ENCODE measurements at regions not wholly inside any gene's neighbourhood (a gene's known extent, or its start where the extent isn't known, plus 50 kb on each side); places are given as distances from the start of the nearest gene placed in this dataset.

DNA sequence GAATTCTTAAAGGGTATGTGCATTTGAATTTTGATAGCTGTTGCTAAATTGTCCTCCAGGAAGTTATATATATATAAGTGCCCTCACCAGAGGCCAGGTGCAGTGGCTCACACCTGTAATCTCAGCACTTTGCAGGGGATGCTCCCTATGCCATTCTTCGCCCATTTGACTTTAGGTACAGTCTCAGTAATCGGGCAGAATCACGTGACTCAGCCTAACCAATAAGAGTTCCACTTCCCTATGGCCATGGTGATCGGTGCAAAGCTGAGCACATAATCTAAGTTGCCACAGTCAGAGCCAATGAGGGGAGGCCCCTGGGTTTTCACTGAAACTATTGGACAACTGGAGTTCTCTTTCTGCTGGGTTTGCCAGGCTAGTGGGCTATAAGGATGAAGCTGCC lies 274.6 kb upstream of the TBX3 start:
- DNase-seq: no peak

DNA sequence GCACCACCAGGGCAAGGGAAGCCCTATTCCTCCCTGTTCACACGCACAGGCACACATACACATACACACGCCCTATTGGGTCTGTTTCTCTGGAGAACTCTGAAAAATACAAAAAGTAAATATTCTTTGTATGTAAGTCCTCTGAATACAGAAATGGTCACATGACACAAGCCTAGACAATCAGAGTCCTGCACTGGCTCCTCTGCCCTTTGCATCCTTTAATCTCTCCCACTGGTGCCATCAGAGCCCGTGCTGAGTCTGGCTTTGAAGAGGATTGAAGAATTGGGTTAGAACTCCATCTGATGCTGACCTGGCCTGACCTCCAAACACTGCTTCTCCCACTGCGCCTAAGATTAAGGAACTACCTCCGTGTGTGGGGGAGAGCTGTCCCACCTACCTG lies 273.2 kb upstream of the TBX3 start:
- no peak for DNase-seq

DNA sequence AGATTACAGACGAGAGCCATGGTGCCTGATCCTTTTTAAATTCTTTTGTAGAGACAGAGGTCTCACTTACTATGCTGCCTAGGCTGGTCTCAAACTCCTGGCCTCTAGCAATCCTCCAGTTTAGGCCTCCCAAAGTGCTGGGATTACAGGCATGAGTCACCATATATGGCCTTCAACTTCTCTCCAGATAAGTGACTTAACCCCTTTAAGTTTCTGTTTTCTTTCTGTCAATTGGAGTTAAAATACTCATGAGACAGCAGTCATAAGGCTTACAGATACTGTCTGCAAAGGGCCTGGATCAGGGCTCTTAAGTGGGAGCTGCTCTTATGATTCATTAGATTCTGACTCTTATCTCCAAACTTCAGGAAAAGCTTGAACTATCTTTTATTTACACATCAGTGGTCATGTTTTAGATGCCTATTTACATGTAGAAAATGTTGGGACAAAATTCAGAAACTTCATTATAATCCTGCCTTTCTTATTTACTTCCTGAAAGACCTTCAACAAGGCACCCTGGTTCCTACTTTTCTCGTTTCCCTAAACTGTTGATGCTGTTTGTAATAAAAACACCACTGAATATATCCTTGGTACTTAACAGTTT lies 271.5 kb upstream of the TBX3 start:
- DNase-seq: no peak

GRCh38 chr12:114954511-114955055 lies 270.6 kb upstream of the TBX3 start:
- no peak for DNase-seq

- no peak for DNase-seq
Observed at GRCh38 chr12:114952573-114953271, 268.7 kb upstream of the TBX3 start.

GRCh38 chr12:114949058-114949820 lies 265.3 kb upstream of the TBX3 start:
- no peak for DNase-seq

DNA sequence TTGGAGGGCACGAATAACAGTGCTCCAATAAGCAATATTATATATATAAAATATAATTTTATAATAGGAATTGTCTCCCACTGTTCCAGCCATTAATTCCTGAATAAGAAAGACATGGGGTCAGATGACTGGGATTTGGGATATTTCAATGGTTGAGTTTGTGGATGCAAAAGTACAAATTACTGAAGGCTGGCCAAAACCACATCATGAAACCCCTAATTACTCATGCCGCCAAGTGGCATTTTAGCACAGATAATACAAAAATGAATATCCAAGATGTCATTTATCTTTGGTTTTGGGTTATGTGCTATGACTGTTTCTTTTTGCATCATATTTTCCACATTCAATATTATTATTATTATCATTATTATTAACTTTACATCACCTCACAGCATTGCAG lies 261.4 kb upstream of the TBX3 start:
- no peak for DNase-seq

GRCh38 chr12:114944736-114945135 lies 260.8 kb upstream of the TBX3 start:
- DNase-seq: no peak

DNA sequence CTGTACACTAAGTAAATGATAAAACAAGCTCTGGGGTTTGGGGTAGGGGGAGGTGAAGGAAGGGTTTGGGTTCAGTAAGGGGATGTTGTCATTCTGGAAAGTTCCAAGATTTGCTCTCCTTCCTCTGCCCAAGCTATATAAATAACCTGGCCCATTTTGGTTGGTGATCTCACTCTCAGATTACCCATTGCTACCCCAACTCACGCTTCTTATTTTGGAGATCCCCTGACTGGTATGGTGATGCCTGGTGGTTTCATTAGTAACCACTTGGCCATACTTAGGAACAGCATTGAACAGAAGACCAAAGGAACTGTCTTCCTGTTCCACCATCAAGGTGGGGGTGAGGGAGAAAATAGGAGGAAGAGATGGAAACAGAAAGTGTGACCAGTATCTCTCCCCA lies 259.6 kb upstream of the TBX3 start:
- no peak for DNase-seq

GRCh38 chr12:114938487-114939210 lies 254.7 kb upstream of the TBX3 start:
- no peak for DNase-seq

GRCh38 chr12:114936148-114937079 lies 252.4 kb upstream of the TBX3 start:
- DNase-seq: no peak

- no peak for DNase-seq
Observed at GRCh38 chr12:114935658-114936057, 251.7 kb upstream of the TBX3 start.

GRCh38 chr12:114933428-114934160 lies 249.6 kb upstream of the TBX3 start:
- no peak for DNase-seq

GRCh38 chr12:114932806-114933205 lies 248.8 kb upstream of the TBX3 start:
- DNase-seq: no peak

DNA sequence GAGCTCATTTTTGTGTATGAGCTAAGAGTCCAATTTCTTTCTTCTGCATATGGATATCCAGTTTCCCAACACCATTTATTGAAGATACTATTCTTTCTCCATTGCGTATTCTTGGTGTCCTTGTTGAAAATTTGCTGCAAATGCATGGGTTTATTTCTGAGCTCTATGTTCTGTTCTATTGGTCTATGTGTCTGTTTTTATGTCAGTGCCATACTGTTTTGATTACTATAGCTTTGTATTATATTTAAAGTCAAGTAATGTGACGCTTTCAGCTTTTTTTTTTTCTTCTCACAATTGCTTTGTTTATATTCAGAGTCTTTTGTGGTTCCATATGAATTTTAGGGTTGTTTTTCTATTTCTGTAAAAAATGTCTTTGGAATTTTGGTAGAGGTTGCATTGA lies 247.1 kb upstream of the TBX3 start:
- no peak for DNase-seq

DNA sequence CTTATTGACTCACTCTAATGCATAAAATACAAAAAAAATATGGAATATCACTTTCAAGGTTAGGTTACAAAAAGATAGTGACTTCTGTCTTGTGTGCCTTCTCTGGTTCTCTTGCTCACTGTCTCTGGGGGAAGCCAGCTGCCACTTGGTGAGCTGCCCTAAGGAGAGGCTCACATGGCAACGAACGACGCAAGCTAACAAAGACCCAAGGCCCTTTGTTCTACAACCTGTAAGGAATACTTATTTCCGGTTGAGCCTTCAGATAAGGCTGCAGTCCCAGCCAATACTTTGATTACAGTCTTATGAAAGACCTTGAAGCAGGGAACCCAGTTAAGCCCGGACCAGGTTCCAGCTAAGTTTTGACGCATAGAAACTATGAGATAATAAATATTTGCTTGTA lies 242.4 kb upstream of the TBX3 start:
- DNase-seq: no peak

DNA sequence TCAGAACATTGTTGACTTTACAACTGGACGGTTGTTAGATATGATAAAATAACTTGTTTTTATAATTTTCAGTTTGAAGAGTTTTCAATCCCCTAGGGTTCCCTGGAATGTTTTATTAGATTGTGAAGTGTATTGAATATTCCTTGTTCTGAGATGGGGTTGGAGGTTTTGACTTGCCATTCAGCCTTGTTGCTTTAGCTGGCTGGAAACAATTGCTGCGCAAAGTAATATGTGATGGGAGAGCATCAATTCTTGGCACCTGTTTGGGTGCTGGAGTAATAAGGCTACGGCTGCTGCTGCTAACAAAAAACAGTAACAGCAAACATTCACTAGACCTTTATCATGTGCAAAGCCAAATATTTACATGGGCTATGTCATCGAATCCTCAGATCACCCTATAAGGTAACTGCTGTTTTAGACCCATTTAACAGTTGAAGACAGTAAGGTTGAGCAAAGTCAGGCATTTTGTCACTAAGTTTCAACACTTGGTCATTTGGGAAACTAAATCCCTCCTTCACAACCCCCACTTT lies 241.0 kb upstream of the TBX3 start:
- no peak for DNase-seq

GRCh38 chr12:114921781-114922180 lies 237.8 kb upstream of the TBX3 start:
- no peak for DNase-seq

DNA sequence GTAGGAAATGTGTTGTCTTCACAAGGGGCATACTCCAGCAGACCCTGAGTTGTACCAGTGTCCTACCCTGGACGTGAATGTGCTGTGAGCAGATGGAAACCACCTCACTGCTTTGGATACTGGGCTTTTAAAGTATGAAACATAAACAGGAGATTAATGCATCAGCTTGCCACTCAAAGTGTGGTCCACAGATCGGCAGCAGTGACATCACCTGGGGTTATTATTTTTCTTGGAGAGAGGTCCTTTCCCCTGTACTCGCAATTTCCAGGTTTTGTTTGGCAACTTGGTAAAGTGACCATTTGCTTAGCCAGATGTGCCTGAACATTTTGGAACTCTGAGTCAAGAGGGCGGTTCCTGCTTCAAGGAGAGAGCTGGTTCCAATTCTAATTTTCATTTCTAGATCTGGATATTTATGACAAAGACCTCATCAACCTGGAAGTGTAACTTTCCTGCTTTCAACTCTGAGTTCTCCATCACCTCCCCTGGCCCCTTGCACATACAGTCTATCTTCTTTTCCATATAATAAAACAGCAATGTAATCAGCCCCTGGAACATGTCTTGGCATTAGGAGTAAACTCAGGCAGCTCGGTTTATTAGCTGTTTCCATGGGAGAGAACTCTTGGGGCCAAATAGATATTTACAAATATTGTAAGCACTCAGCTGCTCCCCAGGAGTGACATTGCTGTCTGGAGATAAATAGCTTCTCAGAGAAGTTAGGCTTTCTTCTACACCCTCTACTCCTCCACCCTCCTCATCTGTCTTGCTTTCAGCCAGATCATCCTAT lies 237.0 kb upstream of the TBX3 start:
- DNase-seq: no peak

DNA sequence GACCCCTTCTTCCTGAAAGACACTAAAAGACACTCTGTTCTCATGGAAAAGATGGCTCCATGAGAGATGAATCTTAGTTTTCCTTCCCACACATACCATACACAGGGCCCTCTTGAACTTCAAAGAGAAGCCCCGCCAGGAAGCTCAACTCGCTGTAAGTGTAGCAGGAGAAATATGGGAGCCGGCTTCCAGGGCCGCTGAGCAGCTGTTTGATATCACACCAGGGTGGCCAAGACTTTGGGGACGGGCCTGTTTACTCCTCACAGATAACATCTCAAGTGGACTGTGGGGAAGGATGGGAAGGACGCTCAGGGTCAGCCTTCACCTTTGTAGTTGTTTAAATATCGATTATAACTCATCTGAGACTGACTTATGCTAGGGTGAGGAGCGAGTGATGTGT lies 235.5 kb upstream of the TBX3 start:
- DNase-seq: no peak
